Duodenal mucosa (tissue), 2 donors: ENCODE measurements at regions not wholly inside any gene's neighbourhood (a gene's known extent, or its start where the extent isn't known, plus 50 kb on each side); places are given as distances from the start of the nearest gene placed in this dataset.

Experiments
- H3K27ac ChIP-seq: one replicate; pipeline ENCODE4 v1.7.0; 2013; ENCODE audit warnings: low read depth, low read length
- H3K27me3 ChIP-seq, 2 donors: one replicate each; pipeline ENCODE4 v1.7.0; 2013; ENCODE audit warnings: low read length in 2 of 2, control low read depth in 1 of 2; ENCODE audit not compliant: insufficient read depth in 2 of 2, control insufficient read depth in 1 of 2
- H3K36me3 ChIP-seq, 2 donors: one replicate each; pipeline ENCODE4 v1.7.0; 2013; ENCODE audit warnings: low read length in 2 of 2, control low read depth in 1 of 2; ENCODE audit not compliant: insufficient read depth in 2 of 2, control insufficient read depth in 1 of 2
- H3K4me1 ChIP-seq, 2 donors: one replicate each; pipeline ENCODE4 v1.7.0; 2013; ENCODE audit warnings: low read length in 2 of 2, control low read depth in 1 of 2; ENCODE audit not compliant: insufficient read depth in 2 of 2, control insufficient read depth in 1 of 2
- H3K4me3 ChIP-seq, 2 donors: one replicate each; pipeline ENCODE4 v1.7.0; 2013; ENCODE audit warnings: low read length in 2 of 2, low read depth in 1 of 2
- H3K9ac ChIP-seq, 2 donors: one replicate each; pipeline ENCODE4 v1.7.0; 2013; ENCODE audit warnings: low read length in 2 of 2, low read depth in 1 of 2
- H3K9me3 ChIP-seq, 2 donors: one replicate each; pipeline ENCODE4 v1.7.0; 2013; ENCODE audit warnings: low read length in 2 of 2, control low read depth in 1 of 2; ENCODE audit not compliant: control insufficient read depth in 1 of 2

DNA sequence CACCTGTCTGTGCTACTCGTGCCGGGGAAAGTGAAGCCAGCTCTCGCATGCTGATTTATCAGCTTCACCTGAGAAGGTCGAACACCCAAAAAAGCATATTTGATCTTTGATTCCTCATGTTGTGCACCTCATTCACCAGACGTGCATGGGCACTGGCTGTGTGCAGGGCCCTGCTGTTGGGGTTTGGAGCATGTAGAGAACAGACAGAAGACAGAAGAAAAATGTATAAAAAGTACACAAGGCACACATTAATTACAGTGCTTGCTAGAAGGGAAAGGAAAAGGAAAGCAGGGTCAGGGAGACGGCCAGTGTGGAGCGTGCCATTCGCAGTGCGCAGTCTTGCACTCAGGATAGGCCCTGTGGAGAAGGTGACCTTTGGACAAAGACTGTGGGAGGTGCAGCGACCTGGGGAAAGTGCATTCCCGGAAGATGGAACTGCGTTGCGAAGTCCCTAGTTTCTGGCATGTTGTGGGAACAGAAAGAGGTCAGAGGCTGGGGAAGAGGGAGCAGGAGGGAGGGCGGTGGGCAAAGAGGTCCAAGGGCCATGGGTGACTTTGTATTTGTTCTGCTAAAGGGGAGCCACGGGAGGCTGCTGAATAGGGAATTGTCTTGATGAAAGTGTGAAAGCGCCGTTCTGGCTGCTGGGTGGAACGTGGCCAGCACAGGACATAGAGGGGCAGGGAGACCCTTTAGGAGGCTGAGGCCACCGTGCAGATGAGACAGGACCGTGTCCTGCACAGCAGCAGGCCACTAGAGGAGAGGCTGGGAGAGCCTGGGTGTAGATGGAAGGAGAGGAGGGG, 232.8 kb downstream of the GLRX3 start:
- Histone ChIP-seq H3K4me3 (peak overlapping the region; percentile 44 to 53), H3K9me3 (no peaks in the 10 kb centered on the region), H3K4me1 (peaks cover 9 to 12% of the 10 kb centered on the region in 2 donors), H3K27ac (no peak overlapping the region), H3K27me3 (no peaks in the 10 kb centered on the region), H3K9ac (no peak overlapping the region), H3K36me3 (no peaks in the 10 kb centered on the region)

DNA sequence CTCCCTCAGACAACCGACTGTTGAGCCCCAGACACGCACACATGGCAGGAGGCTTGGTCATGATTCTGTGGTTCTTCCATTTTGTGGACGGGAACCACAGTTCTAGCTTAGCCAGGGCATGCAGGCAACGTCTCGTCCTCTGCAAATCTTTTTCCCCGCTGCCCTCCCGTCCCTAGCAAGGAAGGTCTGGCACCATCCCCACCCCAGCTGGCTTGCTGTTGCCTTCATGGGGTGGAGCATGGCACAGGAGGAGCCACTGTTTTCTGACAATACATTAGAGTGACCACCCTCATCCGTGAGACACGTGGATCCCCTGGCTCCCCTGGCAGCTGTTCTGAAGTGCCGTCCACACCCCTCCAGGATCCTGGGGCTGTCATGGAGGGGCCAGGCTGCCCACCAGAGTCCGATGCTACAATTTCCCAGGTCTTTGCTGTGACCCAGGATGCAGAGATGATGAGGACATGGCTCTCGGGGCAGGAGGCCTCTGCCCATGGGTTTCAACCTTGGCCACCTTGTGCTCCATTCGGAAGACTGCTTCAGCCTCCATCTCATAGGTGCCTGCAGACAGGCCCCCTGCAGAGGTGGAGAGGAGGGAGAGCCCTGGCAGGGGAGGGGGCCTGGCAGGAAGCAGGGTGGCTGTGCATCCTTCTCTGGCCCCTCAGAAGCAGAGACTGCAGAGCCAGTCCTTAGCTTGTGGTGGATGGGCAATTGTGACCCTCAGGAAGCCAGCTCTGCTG, 233.6 kb downstream of the GLRX3 start:
- Histone ChIP-seq H3K9me3 (no peaks in the 10 kb centered on the region), H3K27ac (no peak overlapping the region), H3K4me3 (peak overlapping the region; percentile 44 to 53), H3K9ac (no peak overlapping the region), H3K36me3 (no peaks in the 10 kb centered on the region), H3K4me1 (peaks cover 9 to 12% of the 10 kb centered on the region in 2 donors), H3K27me3 (no peaks in the 10 kb centered on the region)

DNA sequence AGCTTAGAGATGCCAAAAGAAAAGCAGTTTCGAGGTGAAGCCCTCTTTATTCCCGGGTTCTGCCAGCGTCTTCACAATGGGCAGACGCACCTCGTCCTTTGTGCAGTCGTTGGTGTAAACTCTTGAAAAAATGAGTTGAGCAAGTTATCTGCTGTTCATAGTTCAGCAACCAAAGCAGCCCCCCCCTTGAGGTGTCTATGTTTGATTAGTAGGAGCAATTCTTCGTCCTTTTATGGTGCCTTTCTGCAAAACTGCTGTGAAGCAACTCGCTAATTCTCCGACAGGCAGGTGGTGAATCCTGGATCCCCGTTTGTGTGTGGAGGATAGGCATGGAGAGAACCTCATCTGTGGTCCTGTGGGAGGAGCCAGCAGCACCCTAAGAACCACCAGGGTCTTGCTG, 234.5 kb downstream of the GLRX3 start:
- Histone ChIP-seq H3K9me3 (no peaks in the 10 kb centered on the region), H3K4me1 (peaks cover 9 to 12% of the 10 kb centered on the region in 2 donors), H3K4me3 (no peak overlapping the region), H3K27me3 (no peaks in the 10 kb centered on the region), H3K36me3 (no peaks in the 10 kb centered on the region), H3K27ac (no peak overlapping the region), H3K9ac (no peak overlapping the region)

DNA sequence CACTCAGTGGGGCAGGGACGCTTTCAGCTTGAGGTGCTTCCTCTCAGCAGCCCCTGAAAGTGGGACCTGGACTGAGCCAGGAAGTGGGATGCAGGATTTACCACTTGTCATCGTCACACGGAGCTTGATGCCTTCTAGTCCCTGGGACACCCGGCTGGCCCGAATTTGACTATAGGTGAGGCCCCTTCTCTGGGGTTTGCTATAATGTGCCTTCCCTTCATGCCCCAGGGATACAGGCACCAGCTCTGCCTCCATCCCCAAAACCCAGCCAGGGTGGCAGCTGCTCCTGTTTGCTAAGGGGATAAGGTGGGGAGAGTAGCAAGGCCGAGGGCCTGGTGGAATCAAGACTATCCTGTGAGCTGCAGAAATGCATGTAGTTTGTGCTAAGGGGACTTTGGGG, 235.0 kb downstream of the GLRX3 start:
- Histone ChIP-seq H3K27me3 (no peaks in the 10 kb centered on the region), H3K9ac (no peak overlapping the region), H3K36me3 (no peaks in the 10 kb centered on the region), H3K4me3 (no peak overlapping the region), H3K27ac (no peak overlapping the region), H3K9me3 (no peaks in the 10 kb centered on the region), H3K4me1 (peaks cover 9 to 12% of the 10 kb centered on the region in 2 donors)

DNA sequence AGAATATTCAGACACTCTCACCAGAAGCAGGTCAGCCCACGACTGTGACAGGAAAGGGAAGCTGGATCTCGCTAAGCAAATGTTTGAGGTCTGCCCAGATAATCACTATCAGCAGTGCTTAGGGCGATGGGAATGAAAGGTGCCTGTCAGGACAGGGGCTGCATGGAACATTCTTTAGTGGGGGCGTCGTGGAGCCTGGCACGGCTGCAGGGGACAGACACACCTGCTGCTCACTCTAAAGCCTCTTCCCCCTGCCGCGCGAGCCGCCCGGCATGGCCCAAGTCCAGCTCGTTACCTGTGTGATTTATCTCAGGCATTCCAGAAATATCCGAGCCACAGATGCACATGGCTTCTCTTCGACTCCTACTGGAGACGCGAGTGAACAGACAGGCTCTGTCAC, 235.5 kb downstream of the GLRX3 start:
- Histone ChIP-seq H3K27ac (no peak overlapping the region), H3K4me3 (no peak overlapping the region), H3K27me3 (no peaks in the 10 kb centered on the region), H3K9me3 (no peaks in the 10 kb centered on the region), H3K4me1 (peaks cover 9 to 12% of the 10 kb centered on the region in 2 donors), H3K9ac (no peak overlapping the region), H3K36me3 (no peaks in the 10 kb centered on the region)

DNA sequence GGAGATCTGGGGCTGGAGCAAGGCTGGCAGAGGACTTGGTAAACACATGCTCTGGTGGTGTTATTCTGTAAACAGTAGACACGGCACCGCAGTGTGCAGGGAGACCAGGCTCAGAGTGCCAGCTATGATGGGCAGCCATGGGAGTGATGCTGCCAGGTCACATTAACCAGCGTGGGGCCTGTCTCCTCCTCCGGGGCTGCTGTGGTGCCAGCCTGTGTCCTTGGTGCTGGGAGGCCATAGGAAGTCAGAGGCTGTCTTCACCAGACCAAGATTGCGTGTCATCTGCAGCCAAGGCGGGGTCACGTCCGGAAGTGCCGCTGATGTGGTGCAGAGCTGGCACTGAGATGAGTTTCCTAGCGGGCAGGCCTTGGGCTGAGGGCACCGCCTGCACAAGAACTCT, 236.0 kb downstream of the GLRX3 start:
- Histone ChIP-seq H3K4me1 (peaks cover 9 to 12% of the 10 kb centered on the region in 2 donors), H3K9ac (no peak overlapping the region), H3K27ac (no peak overlapping the region), H3K27me3 (no peaks in the 10 kb centered on the region), H3K9me3 (no peaks in the 10 kb centered on the region), H3K36me3 (no peaks in the 10 kb centered on the region), H3K4me3 (no peak overlapping the region)

DNA sequence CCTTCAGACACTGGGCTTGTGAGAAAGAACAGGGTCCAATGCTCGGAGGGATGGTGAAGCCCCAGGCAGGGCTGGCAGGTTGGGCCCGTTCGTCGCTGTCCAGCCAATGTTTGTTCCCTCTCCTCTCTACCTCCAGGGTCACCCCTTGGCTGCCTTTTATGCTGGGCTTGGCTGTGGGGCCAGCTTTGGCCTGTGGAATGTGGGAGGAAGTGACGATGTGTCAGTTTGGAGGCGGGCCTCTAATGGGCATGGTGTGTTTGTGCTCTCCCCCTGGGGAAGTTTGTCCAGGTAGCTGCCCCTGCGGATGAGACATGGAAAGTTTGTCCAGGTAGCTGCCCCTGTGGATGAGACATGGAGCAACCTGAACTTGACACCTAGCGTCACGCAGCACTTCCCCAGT, 236.7 kb downstream of the GLRX3 start:
- Histone ChIP-seq H3K9me3 (no peaks in the 10 kb centered on the region), H3K27me3 (no peaks in the 10 kb centered on the region), H3K4me3 (no peak overlapping the region), H3K9ac (no peak overlapping the region), H3K4me1 (peaks cover 9 to 12% of the 10 kb centered on the region in 2 donors), H3K36me3 (no peaks in the 10 kb centered on the region), H3K27ac (no peak overlapping the region)

DNA sequence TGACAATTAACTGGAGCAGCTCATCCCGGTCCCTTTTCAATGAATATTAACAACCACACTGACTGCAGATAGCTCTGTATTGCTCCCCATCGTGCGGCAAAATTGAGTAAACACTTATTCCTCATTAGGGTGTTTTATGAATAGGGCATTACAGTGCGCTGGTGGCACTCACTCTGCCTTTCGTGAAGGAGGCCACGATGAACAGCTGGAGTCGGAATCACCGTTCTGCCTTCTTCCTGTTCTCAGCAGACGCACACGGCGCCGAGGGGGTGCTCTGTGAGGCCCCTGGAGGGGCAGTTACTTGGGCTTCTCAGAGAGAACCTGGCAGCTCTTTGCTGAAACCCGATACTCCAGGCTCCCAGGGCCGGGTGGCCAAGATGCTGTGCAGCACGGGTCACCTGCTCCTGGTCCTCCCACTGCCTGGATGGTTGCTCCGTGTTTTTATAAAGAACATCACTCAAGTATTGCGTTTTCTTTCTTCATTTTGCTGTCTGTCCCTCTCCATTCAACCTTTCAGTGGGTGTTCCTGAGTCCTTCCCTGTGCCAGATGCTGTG, 241.9 kb downstream of the GLRX3 start:
- H3K27ac ChIP-seq, result no peak overlapping the region
- H3K9me3 ChIP-seq, result no peaks in the 10 kb centered on the region
- no peak overlapping the region for H3K9ac ChIP-seq

DNA sequence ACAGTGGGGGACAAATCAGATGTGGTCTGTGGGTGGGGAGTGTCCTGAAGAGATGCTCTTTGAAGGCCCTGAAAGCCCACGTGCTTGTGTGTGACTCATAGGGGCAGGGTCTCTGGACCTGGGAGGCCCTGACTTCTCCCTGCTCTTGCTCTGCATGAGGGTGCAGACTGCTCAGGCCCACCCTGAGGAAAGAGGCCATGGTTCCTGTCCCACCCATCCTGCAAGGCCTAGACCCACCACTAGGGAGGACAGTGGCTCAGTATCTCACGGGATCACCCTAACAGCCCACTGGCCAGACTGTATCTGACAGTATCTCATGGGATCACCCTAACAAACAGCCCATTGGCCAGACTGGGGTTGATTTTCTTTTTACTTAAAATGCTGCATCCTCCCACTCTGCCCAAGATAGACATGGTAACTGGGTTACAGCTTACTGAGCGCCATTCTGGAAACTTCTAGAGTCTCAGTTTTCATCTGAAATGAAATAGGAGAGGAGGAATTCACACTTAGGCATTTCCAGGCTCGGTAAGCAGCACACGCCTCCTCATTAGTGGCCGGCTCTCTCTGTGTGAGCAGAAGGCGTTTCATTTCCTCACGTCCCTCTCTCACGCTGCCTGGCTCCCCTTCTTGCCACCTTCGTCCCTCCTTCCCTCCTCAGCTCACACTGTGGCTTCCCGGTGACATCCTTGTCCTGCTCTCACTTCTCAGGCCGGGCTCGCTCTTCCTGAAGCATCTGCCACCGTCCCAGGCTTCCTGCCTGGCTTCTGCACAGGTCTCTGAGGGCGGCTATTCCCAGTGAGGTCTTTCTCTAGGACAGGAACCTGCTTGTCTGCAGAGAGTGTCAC, 242.6 kb downstream of the GLRX3 start:
- no peaks in the 10 kb centered on the region for H3K36me3 ChIP-seq
- H3K9ac ChIP-seq, result no peak overlapping the region
- H3K4me3 ChIP-seq, result no peak overlapping the region
- no peaks in the 10 kb centered on the region for H3K27me3 ChIP-seq
- H3K4me1 ChIP-seq, result no peaks in the 10 kb centered on the region
- no peak overlapping the region for H3K27ac ChIP-seq
- H3K9me3 ChIP-seq, result no peaks in the 10 kb centered on the region

More for the DNA sequence above, 241.9 kb downstream of the GLRX3 start:
- Histone ChIP-seq H3K36me3 (no peaks in the 10 kb centered on the region), H3K4me1 (no peaks in the 10 kb centered on the region), H3K27me3 (no peaks in the 10 kb centered on the region), H3K4me3 (no peak overlapping the region)
